ENCODE measurements at regions not wholly inside any gene's neighbourhood (a gene's known extent, or its start where the extent isn't known, plus 50 kb on each side); places are given as distances from the start of the nearest gene placed in this dataset.
"Not testable (repeated sequence)": the region's sequence is repeated elsewhere in the genome, so short reads cannot be mapped to it uniquely, and the experiment has no call there.

GRCh38 chr10:53029449-53029848 is 256.9 kb upstream of the MBL2 start:
- WGBS, 2 donors, result 94 to 96% methylated on average over 9 of the region's 9 CpGs
- intact Hi-C loops (cut with DNase I), result no loop called here

DNA sequence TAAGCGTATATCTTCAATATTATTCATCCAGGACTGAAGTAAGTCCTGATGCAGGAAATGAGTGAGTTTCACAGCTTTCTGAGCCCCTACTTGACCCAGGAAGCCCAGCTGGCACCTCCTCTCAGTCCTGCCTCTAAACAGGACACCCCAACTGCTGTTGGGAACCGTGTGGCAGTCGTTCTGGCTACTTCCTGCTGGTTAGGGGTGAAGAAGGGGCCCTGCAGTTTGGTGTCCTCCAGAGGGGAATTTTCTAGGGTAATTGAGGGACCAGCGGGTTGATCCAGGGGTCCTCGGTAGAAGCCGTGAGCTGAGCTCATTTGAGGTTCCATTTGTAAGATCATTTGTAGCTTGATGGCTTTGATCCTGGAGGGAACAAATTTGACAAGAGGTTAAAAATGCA is 253.2 kb upstream of the MBL2 start:
- WGBS, 2 donors, result 65 to 80% methylated on average over 3 to 6 of the region's 6 CpGs
- Histone ChIP-seq H3K27ac (peak overlapping the region in 3 of 4 donors; percentile 34 to 71 (median 50)), H3K4me1 (peaks cover 15% of the 10 kb centered on the region)
- H3K36me3 ChIP-seq (replicated peaks in 1 of 2; ENCODE audit: insufficient read depth in 1 of 2, low read depth in 2 of 2); H3K9me3 ChIP-seq; DNase-seq; ATAC-seq; intact Hi-C loops (cut with DNase I); H3K27me3 ChIP-seq; H3K4me3 ChIP-seq: not testable (repeated sequence)

More at GRCh38 chr10:53029449-53029848, 256.9 kb upstream of the MBL2 start:
- Histone ChIP-seq H3K27me3 (no peaks in the 10 kb centered on the region), H3K4me1 (peaks cover 18% of the 10 kb centered on the region), H3K36me3 (replicated peaks in 1 of 2; ENCODE audit: insufficient read depth in 1 of 2, low read depth in 2 of 2) (no peaks in the 10 kb centered on the region), H3K9me3 (no peaks in the 10 kb centered on the region), H3K4me3 (no peak overlapping the region), H3K27ac (no peak overlapping the region)
- ATAC-seq (no peak), DNase-seq (no peak)
- TF ChIP-seq POLR2A (IDR thresholded peaks at IDR 0.05) (no peak), CTCF (IDR thresholded peaks at IDR 0.05) (no peak)

- TF ChIP-seq CTCF (IDR thresholded peaks at IDR 0.05) (no peak), POLR2A (IDR thresholded peaks at IDR 0.05) (no peak)
- peak; percentile 35 for ATAC-seq
- peak in 1 of 4 donors; percentile 16 for DNase-seq
- H3K9me3 ChIP-seq, result no peaks in the 10 kb centered on the region
- H3K4me1 ChIP-seq, result peaks cover 10% of the 10 kb centered on the region
- WGBS, 2 donors, result 2 to 7% methylated on average over 9 of the region's 9 CpGs
- H3K36me3 ChIP-seq (replicated peaks in 1 of 2; ENCODE audit: insufficient read depth in 1 of 2, low read depth in 2 of 2), result no peaks in the 10 kb centered on the region
- H3K4me3 ChIP-seq, result no peak overlapping the region
- intact Hi-C loops (cut with DNase I), result no loop called here
- peak overlapping the region in 3 of 4 donors; percentile 34 to 71 (median 50) for H3K27ac ChIP-seq
- no peaks in the 10 kb centered on the region for H3K27me3 ChIP-seq
Observed at GRCh38 chr10:53025172-53025711, 252.7 kb upstream of the MBL2 start.

DNA sequence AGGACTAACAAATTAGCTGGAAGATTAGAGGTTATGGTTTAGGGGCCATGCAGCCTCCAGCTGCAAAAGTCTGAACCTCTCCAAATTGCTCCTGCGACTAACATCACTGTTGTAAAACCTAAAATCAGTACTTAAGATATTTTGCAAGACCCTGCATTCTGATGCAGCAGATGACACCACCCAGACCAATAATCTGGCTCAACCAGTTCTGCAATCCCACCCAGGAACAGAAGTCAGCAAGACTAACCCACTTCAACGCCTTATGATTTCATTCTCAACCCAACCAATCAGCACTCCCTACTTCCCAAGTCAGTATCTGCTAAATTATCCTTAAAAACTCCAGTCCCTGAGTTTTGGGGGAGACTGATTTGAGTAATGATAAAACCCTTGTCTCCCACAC is 250.8 kb upstream of the MBL2 start:
- H3K4me3 ChIP-seq, result no peak overlapping the region
- H3K27me3 ChIP-seq, result no peaks in the 10 kb centered on the region
- H3K27ac ChIP-seq, result no peak overlapping the region
- H3K9me3 ChIP-seq, result no peaks in the 10 kb centered on the region
- DNase-seq (no peak), ATAC-seq (no peak)
- H3K36me3 ChIP-seq (replicated peaks in 1 of 2; ENCODE audit: insufficient read depth in 1 of 2, low read depth in 2 of 2), result no peaks in the 10 kb centered on the region
- 72 to 83% methylated on average over 2 of the region's 2 CpGs for WGBS, 2 donors
- TF ChIP-seq CTCF (IDR thresholded peaks at IDR 0.05), result no peak
- TF ChIP-seq POLR2A (IDR thresholded peaks at IDR 0.05), result no peak
- intact Hi-C loops (cut with DNase I), result no loop called here
- H3K4me1 ChIP-seq, result peaks cover 4% of the 10 kb centered on the region

- H3K27ac ChIP-seq, result no peak overlapping the region
- DNase-seq, result no peak
- intact Hi-C loops (cut with DNase I), result no loop called here
- WGBS, 2 donors, result 91 to 96% methylated on average over 5 of the region's 5 CpGs
- no peaks in the 10 kb centered on the region for H3K9me3 ChIP-seq
- ATAC-seq, result no peak
- H3K27me3 ChIP-seq, result no peaks in the 10 kb centered on the region
- H3K4me3 ChIP-seq, result no peak overlapping the region
- TF ChIP-seq POLR2A (IDR thresholded peaks at IDR 0.05) (no peak), CTCF (IDR thresholded peaks at IDR 0.05) (no peak)
- peaks cover 4% of the 10 kb centered on the region for H3K4me1 ChIP-seq
- H3K36me3 ChIP-seq (replicated peaks in 1 of 2; ENCODE audit: insufficient read depth in 1 of 2, low read depth in 2 of 2), result no peaks in the 10 kb centered on the region
Observed at GRCh38 chr10:53022611-53023088, 250.1 kb upstream of the MBL2 start.
